ENCODE measurements at regions not wholly inside any gene's neighbourhood (a gene's known extent, or its start where the extent isn't known, plus 50 kb on each side); places are given as distances from the start of the nearest gene placed in this dataset.
"Not testable (repeated sequence)": the region's sequence is repeated elsewhere in the genome, so short reads cannot be mapped to it uniquely, and the experiment has no call there.

- ATAC-seq = no peak
- no peak overlapping the region for H3K27ac ChIP-seq (ENCODE audit: low read length)
- DNase-seq = no peak
- peaks cover 2% of the 10 kb centered on the region for H3K4me1 ChIP-seq (ENCODE audit: control insufficient read depth, insufficient read depth, low read length)
- 78% methylated on average over 2 of the region's 2 CpGs for WGBS
- no peak overlapping the region for H3K4me3 ChIP-seq (ENCODE audit: low read length)
- H3K27me3 ChIP-seq (ENCODE audit: control insufficient read depth, insufficient read depth) = no peaks in the 10 kb centered on the region
- intact Hi-C loops (cut with DNase I) = loop anchor here in 1 of 4 donors (10.0 kb wide), 1 partner anchor 60 kb away; no protein-coding TSS in a partner anchor
- H3K9me3 ChIP-seq (ENCODE audit: control insufficient read depth, low read length) = no peaks in the 10 kb centered on the region
Observed at GRCh38 chr7:36054637-36055036, 98.4 kb upstream of the EEPD1 start.

DNA sequence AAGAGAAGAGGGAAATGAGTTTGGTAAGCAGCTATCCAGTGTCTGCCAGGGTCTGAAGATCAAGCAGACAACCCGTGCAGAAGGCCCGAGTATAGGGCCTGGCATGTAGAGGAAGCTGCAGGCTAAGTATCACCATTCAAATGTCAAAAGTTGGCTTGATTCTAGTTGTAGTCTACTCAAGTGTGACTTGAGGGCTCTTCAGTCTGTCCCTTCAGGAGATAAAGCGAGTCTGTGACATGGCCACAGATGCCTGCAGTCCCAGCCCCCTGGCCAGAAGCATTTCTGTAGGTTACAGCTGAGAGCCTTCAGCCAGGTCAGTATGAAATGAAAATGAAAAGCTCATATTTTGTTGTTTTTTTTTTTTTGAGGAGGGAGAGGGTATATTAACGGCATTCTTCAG lies 97.8 kb upstream of the EEPD1 start:
- intact Hi-C loops (cut with DNase I) = loop anchor here in 1 of 4 donors (10.0 kb wide), 1 partner anchor 60 kb away; no protein-coding TSS in a partner anchor

DNA sequence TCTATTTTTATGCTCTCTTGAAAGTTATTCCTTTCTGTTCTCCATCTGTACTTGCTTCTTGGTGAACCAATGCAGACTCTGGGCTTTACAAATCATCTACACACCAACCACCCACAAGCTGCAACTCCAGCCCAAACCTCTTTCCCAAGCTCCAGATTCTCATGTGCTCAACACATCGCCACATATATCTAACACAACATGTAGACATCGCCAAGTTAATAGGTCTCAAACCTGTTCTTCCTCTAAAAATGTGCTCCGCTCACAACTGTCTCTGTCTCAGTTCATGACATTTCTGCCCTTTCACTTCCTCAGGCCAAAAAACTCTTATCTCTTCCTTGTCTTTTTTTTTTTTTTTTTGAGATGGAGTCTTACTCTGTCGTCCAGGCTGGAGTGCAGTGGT lies 95.7 kb upstream of the EEPD1 start:
- no peak for DNase-seq
- Histone ChIP-seq H3K4me1 (ENCODE audit: control insufficient read depth, insufficient read depth, low read length) (peaks cover 2% of the 10 kb centered on the region), H3K27me3 (ENCODE audit: control insufficient read depth, insufficient read depth) (no peaks in the 10 kb centered on the region), H3K9me3 (ENCODE audit: control insufficient read depth, low read length) (no peaks in the 10 kb centered on the region), H3K27ac (ENCODE audit: low read length) (no peak overlapping the region), H3K4me3 (ENCODE audit: low read length) (no peak overlapping the region)
- WGBS = 62% methylated on average over 4 of the region's 4 CpGs
- ATAC-seq = no peak
- intact Hi-C loops (cut with DNase I) = loop anchor here in 1 of 4 donors (10.0 kb wide), 1 partner anchor 57 kb away; no protein-coding TSS in a partner anchor

More for the DNA sequence above, 97.8 kb upstream of the EEPD1 start:
- whole genome bisulfite sequencing = 78% methylated on average over 4 of the region's 4 CpGs
- no peak overlapping the region for H3K27ac ChIP-seq (ENCODE audit: low read length)
- no peak overlapping the region for H3K4me3 ChIP-seq (ENCODE audit: low read length)
- DNase-seq = no peak
- H3K4me1 ChIP-seq (ENCODE audit: control insufficient read depth, insufficient read depth, low read length) = peaks cover 2% of the 10 kb centered on the region
- no peaks in the 10 kb centered on the region for H3K27me3 ChIP-seq (ENCODE audit: control insufficient read depth, insufficient read depth)
- H3K9me3 ChIP-seq (ENCODE audit: control insufficient read depth, low read length) = no peaks in the 10 kb centered on the region
- ATAC-seq = peak; percentile 78 to 88

DNA sequence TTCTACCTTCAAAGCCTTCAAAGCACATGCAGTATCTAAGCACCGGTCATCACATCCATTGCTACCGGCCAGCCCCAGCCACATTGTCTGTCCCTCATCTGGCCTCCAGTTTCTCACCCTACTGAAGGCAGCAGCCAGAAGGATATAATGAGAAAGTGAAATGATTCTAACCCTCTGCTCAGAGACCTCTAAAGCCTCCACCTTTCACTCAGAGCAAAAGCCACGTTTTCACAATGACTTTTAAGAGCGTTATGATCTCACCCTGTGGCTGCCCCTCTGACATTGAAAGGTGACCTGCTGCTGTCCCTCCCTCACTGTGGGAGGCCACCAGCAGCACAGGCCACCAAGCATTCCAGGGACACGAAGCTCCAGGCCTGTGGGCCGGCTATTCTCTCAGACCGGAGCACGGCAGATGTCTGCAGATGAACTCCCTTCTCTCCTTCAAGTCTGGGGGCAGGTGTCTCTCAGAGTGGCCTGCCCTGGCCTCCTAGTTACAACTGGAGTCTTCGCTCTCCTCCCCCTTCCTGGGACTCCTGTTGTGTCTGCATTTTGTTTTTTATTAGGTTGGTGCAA lies 94.9 kb upstream of the EEPD1 start:
- no peaks in the 10 kb centered on the region for H3K27me3 ChIP-seq (ENCODE audit: control insufficient read depth, insufficient read depth)
- WGBS = 92% methylated on average over 9 of the region's 9 CpGs
- intact Hi-C loops (cut with DNase I) = loop anchor here in 1 of 4 donors (10.0 kb wide), 1 partner anchor 57 kb away; no protein-coding TSS in a partner anchor
- no peak overlapping the region for H3K4me3 ChIP-seq (ENCODE audit: low read length)
- H3K4me1 ChIP-seq (ENCODE audit: control insufficient read depth, insufficient read depth, low read length) = peaks cover 2% of the 10 kb centered on the region
- H3K27ac ChIP-seq (ENCODE audit: low read length) = no peak overlapping the region
- H3K9me3 ChIP-seq (ENCODE audit: control insufficient read depth, low read length) = no peaks in the 10 kb centered on the region
- ATAC-seq = no peak
- DNase-seq = no peak

DNA sequence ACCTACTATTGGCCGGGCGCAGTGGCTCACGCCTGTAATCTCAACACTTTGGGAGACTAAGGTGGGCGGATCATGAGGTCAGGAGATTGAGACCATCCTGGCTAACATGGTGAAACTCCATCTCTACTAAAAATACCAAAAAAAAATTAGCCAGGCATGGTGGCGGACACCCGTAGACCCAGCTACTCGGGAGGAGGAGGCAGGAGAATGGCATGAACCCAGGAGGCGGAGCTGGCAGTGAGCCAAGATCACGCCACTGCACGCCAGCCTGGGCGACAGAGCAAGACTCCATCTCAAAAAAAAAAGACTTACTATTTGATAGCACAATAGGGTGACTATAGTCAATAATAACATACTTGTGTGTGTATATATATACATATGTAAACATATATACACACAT lies 92.7 kb upstream of the EEPD1 start:
- H3K9me3 ChIP-seq (ENCODE audit: control insufficient read depth, low read length); ATAC-seq; H3K4me3 ChIP-seq (ENCODE audit: low read length); H3K27ac ChIP-seq (ENCODE audit: low read length); H3K4me1 ChIP-seq (ENCODE audit: control insufficient read depth, insufficient read depth, low read length); intact Hi-C loops (cut with DNase I); H3K27me3 ChIP-seq (ENCODE audit: control insufficient read depth, insufficient read depth); DNase-seq: not testable (repeated sequence)
- WGBS = 83% methylated on average over 11 of the region's 11 CpGs

GRCh38 chr7:36062154-36062815 lies 90.8 kb upstream of the EEPD1 start:
- ATAC-seq = peak; percentile 25 to 50
- H3K27ac ChIP-seq (ENCODE audit: low read length) = no peak overlapping the region

GRCh38 chr7:36064676-36065075 lies 88.4 kb upstream of the EEPD1 start:
- 59% methylated on average over 3 of the region's 3 CpGs for WGBS

More at GRCh38 chr7:36062154-36062815, 90.8 kb upstream of the EEPD1 start:
- no peak for DNase-seq
- H3K27me3 ChIP-seq (ENCODE audit: control insufficient read depth, insufficient read depth) = no peaks in the 10 kb centered on the region
- intact Hi-C loops (cut with DNase I) = no loop called here
- WGBS = 62% methylated on average over 4 of the region's 4 CpGs
- peaks cover 2% of the 10 kb centered on the region for H3K4me1 ChIP-seq (ENCODE audit: control insufficient read depth, insufficient read depth, low read length)
- no peak overlapping the region for H3K4me3 ChIP-seq (ENCODE audit: low read length)
- H3K9me3 ChIP-seq (ENCODE audit: control insufficient read depth, low read length) = no peaks in the 10 kb centered on the region

GRCh38 chr7:36065563-36066342 lies 87.3 kb upstream of the EEPD1 start:
- H3K9me3 ChIP-seq (ENCODE audit: control insufficient read depth, low read length); H3K4me1 ChIP-seq (ENCODE audit: control insufficient read depth, insufficient read depth, low read length); DNase-seq; H3K27me3 ChIP-seq (ENCODE audit: control insufficient read depth, insufficient read depth); H3K27ac ChIP-seq (ENCODE audit: low read length); intact Hi-C loops (cut with DNase I); H3K4me3 ChIP-seq (ENCODE audit: low read length); ATAC-seq: not testable (repeated sequence)
- WGBS = 90% methylated on average over 10 of the region's 10 CpGs

More at GRCh38 chr7:36064676-36065075, 88.4 kb upstream of the EEPD1 start:
- ATAC-seq (no peak), DNase-seq (no peak)
- intact Hi-C loops (cut with DNase I) = no loop called here
- Histone ChIP-seq H3K27ac (ENCODE audit: low read length) (no peak overlapping the region), H3K4me1 (ENCODE audit: control insufficient read depth, insufficient read depth, low read length) (no peaks in the 10 kb centered on the region), H3K4me3 (ENCODE audit: low read length) (no peak overlapping the region), H3K9me3 (ENCODE audit: control insufficient read depth, low read length) (no peaks in the 10 kb centered on the region), H3K27me3 (ENCODE audit: control insufficient read depth, insufficient read depth) (no peaks in the 10 kb centered on the region)

DNA sequence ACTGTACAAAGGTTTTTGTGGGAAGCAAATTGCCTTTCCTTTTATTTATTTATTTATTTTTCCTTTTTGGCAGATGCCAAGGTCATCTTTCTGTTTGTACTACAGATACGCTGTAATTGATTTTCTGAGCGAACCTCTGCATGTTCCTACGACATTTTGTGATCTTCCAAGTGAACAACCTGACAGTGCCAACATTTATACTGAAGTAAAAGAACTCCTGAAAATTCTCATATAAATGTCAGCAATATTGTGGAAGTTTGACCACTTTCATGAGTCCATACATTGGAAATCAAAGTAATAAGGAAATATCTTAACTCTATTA lies 86.8 kb upstream of the EEPD1 start:
- WGBS = 94% methylated on average over 3 of the region's 3 CpGs
- Histone ChIP-seq H3K9me3 (ENCODE audit: control insufficient read depth, low read length) (no peaks in the 10 kb centered on the region), H3K4me3 (ENCODE audit: low read length) (no peak overlapping the region), H3K27ac (ENCODE audit: low read length) (no peak overlapping the region), H3K27me3 (ENCODE audit: control insufficient read depth, insufficient read depth) (no peaks in the 10 kb centered on the region), H3K4me1 (ENCODE audit: control insufficient read depth, insufficient read depth, low read length) (no peaks in the 10 kb centered on the region)
- intact Hi-C loops (cut with DNase I) = no loop called here
- ATAC-seq = no peak
- no peak for DNase-seq

DNA sequence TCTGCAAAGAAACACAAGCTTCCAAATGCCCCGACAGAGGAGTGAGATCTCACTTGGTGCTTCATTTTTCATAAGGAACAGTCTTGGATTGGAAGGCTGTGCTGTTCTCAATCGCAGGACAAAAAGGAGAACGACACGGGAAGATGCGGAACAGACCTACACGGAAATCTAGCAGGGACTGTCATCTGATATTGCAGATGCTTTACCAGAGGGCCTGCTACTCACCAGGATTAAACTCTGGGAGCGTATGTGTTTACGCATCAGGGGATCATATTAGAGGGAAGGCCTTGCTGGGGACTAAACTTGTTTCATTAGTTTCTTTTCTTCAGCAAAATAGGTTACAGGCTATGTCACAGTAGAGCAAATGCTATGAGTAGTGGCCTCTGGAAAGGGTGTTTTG lies 82.8 kb upstream of the EEPD1 start:
- Histone ChIP-seq H3K9me3 (ENCODE audit: control insufficient read depth, low read length) (no peaks in the 10 kb centered on the region), H3K4me3 (ENCODE audit: low read length) (no peak overlapping the region), H3K27me3 (ENCODE audit: control insufficient read depth, insufficient read depth) (no peaks in the 10 kb centered on the region), H3K27ac (ENCODE audit: low read length) (no peak overlapping the region), H3K4me1 (ENCODE audit: control insufficient read depth, insufficient read depth, low read length) (no peaks in the 10 kb centered on the region)
- WGBS = 79% methylated on average over 8 of the region's 8 CpGs
- no peak for ATAC-seq
- no peak for DNase-seq
- intact Hi-C loops (cut with DNase I) = no loop called here

- Histone ChIP-seq H3K27me3 (ENCODE audit: control insufficient read depth, insufficient read depth) (no peaks in the 10 kb centered on the region), H3K4me1 (ENCODE audit: control insufficient read depth, insufficient read depth, low read length) (no peaks in the 10 kb centered on the region), H3K27ac (ENCODE audit: low read length) (no peak overlapping the region), H3K4me3 (ENCODE audit: low read length) (no peak overlapping the region), H3K9me3 (ENCODE audit: control insufficient read depth, low read length) (no peaks in the 10 kb centered on the region)
- ATAC-seq (no peak), DNase-seq (no peak)
- intact Hi-C loops (cut with DNase I) = no loop called here
- 96% methylated on average over 1 of the region's 1 CpG for WGBS
Observed at GRCh38 chr7:36071605-36072004, 81.4 kb upstream of the EEPD1 start.
